Heart left ventricle (tissue), 16 donors: ENCODE measurements at regions not wholly inside any gene's neighbourhood (a gene's known extent, or its start where the extent isn't known, plus 50 kb on each side); places are given as distances from the start of the nearest gene placed in this dataset.

Experiments used
- ATAC-seq, 4 donors: fragments of 200-7000 bp; cut with Tn5 transposase; one replicate each; pipeline ENCODE4 v1.9.1; 2020 to 2022; ENCODE audit warnings: moderate library complexity in 4 of 4, mild to moderate bottlenecking in 3 of 4, moderate number of reproducible peaks in 1 of 4
- DNase-seq, 5 donors: peaks; one replicate each; pipeline ENCODE4 v3.0.0-alpha.2; 2020
- H3K27ac ChIP-seq, 12 donors: fragments of 200-600 bp; sonication (generic) in 4 of 12; one replicate each; pipeline versions ENCODE4 v1.5.0 to v1.8.0; 2016 to 2022; ENCODE audit warnings: mild to moderate bottlenecking in 2 of 12
- H3K27me3 ChIP-seq, 9 donors: fragments of 200-600 bp; sonication (generic) in 2 of 9; one replicate each; pipeline versions ENCODE4 v1.5.1 to v1.8.0; 2016 to 2022; ENCODE audit warnings: mild to moderate bottlenecking in 3 of 9
- H3K36me3 ChIP-seq, 9 donors: fragments of 200-600 bp; sonication (generic) in 2 of 9; one replicate each; pipeline versions ENCODE4 v1.5.0 to v1.8.0; 2018 to 2022; ENCODE audit warnings: mild to moderate bottlenecking in 2 of 9
- H3K4me1 ChIP-seq, 12 donors: fragments of 200-600 bp; sonication (generic) in 4 of 12; one replicate each; pipeline versions ENCODE4 v1.5.0 to v1.8.0; 2016 to 2022; ENCODE audit warnings: mild to moderate bottlenecking in 3 of 12
- H3K4me3 ChIP-seq, 12 donors: fragments of 200-600 bp; sonication (generic) in 4 of 12; one replicate each; pipeline versions ENCODE4 v1.5.0 to v1.8.0; 2017 to 2022; ENCODE audit warnings: mild to moderate bottlenecking in 9 of 12, moderate library complexity in 4 of 12
- H3K9me3 ChIP-seq, 12 donors: fragments of 200-600 bp; sonication (generic) in 4 of 12; one replicate each; pipeline versions ENCODE4 v1.5.0 to v1.8.0; 2016 to 2022; ENCODE audit warnings: mild to moderate bottlenecking in 1 of 12
- POLR2A ChIP-seq, 2 donors: fragments of 450-650 bp; IDR thresholded peaks; one replicate each; pipeline ENCODE4 v1.6.1; 2017; ENCODE audit warnings: antibody characterized with exemption in 2 of 2, mild to moderate bottlenecking in 2 of 2, moderate library complexity in 2 of 2
- WGBS, 4 donors: extraction: QIAGEN DNeasy Blood & Tissue Kit in 2 of 4; methylation state at CpG; one replicate each; pipeline versions ENCODE4 v1.1.5 to v1.1.7; 2013 to 2018; 5-methylcytosine and 5-hydroxymethylcytosine counted together
- intact Hi-C, 10 donors: fragments of 100-400 bp; cut with DNase I; formaldehyde crosslinking; loops; one replicate each; pipeline versions ENCODE4 v1.11.1 to v1.14.2; 2022
- TF ChIP-seq, protein P1 (sequence below), 12 donors: fragments of 200-600 bp; sonication (generic) in 4 of 12; IDR thresholded peaks; one replicate each; pipeline versions ENCODE4 v1.5.0 to v1.8.0; 2018 to 2022; ENCODE audit warnings: antibody characterized with exemption in 12 of 12, mild to moderate bottlenecking in 5 of 12
- donor health status: ischemic (EF 13 %, LVEDD 7.1; RV severe dilation, severe dysfunction).
- donor health status: healthy with polysubstance abuse.
- donor health status: DM: no; HTN: yes; CAD: no.
- donor health status: DM: no; HTN: no; CAD: no.
- donor health status: ischemic (EF 25% LVEDD 6.9; RV normal size, moderate dysfunction).
- donor health status: ischemic (EF 25% LVEDD 5.7; RV mildly dilated, moderate dysfunction).
- donor health status: healthy.
- donor health status: DM: yes; HTN: yes; CAD: no.
- donor health status: ischemic (EF 35%, LVEDD 5.7; RV mildly dilated, moderate dysfunction).
- donor health status: nonischemic (EF 11% LVEDD 7.7; RV severe dilation, severe dysfunction).
- donor health status: DM: yes; HTN: yes; CAD: no.
- donor health status: PGD.
- donor health status: ischemic (EF 29% LVEDD 5.4; RV normal size, mild dysfunction).
- donor health status: nonischemic (EF 23%, LVEDD 6.1; RV moderate dilation, normal function).

DNA sequence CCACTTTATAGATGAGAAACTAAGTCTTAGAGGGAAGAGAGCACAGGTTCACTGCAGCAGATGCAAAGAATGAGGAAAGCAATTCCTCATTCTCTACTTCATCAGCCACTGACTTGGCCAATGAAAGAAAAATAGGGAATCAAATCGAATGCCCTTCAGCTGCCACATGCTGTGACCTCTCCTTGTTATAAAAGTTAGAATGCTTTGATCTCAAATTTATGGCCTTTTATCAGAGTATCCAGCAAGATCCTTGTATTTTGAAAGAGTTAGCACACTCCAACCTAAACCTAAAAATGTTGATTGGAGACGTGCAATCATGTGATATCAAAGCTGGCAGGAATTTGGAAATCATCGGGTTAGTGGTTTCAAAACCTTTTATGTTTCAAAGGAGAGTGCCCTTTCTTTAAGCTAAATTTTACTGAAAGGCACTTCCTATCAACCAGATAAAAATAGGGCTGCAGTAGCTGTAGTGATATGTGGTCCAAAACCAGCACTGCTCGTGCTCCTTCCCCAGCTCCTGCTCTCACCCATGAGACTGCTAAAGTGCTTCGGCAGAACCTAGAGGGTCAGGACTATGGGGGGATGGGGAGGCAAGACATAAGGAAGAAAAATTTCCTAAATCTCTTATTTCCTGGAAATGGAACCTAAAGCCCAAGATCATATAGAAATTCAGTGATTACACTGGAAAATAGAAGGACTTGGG, 617.0 kb downstream of the PYDC2 start:
- peak in 1 of 4 donors; percentile 65 for ATAC-seq
- Histone ChIP-seq H3K36me3 (no peaks in the 10 kb centered on the region), H3K27ac (no peak overlapping the region), H3K4me1 (peaks cover 0 to 5% (median 0%) of the 10 kb centered on the region in 12 donors), H3K27me3 (no peaks in the 10 kb centered on the region), H3K9me3 (no peaks in the 10 kb centered on the region), H3K4me3 (no peak overlapping the region)
- intact Hi-C loops: no loop called here
- TF ChIP-seq, protein P1, sequence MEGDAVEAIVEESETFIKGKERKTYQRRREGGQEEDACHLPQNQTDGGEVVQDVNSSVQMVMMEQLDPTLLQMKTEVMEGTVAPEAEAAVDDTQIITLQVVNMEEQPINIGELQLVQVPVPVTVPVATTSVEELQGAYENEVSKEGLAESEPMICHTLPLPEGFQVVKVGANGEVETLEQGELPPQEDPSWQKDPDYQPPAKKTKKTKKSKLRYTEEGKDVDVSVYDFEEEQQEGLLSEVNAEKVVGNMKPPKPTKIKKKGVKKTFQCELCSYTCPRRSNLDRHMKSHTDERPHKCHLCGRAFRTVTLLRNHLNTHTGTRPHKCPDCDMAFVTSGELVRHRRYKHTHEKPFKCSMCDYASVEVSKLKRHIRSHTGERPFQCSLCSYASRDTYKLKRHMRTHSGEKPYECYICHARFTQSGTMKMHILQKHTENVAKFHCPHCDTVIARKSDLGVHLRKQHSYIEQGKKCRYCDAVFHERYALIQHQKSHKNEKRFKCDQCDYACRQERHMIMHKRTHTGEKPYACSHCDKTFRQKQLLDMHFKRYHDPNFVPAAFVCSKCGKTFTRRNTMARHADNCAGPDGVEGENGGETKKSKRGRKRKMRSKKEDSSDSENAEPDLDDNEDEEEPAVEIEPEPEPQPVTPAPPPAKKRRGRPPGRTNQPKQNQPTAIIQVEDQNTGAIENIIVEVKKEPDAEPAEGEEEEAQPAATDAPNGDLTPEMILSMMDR (IDR thresholded peaks at IDR 0.05): no peak
- WGBS, 4 donors: 33 to 43% (median 35%) methylated on average over 5 of the region's 5 CpGs
- DNase-seq: no peak

DNA sequence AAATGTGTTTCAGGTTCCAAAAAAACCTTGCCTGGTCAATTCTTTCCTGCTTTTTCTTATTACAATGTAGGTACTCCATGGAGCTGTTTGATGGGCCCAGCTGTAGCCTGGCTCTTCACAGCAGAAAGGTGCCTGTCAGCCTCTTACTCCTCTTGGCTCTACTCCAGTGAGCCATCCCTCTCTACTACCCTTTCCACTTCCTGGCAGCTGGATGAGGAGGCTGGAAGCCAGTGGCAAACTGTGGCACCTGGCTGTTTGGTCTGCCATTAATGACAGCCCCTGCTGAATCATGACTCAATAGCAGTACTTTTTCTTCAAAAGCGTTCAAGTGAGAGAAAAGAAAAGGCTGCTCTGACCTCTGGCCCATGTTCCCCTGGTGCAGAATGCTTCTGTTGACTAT, 618.1 kb downstream of the PYDC2 start:
- H3K4me3 ChIP-seq: no peak overlapping the region
- WGBS, 4 donors: 67 to 91% (median 86%) methylated on average over 1 of the region's 1 CpG
- DNase-seq (no peak), ATAC-seq (no peak)
- TF ChIP-seq POLR2A (IDR thresholded peaks at IDR 0.05): no peak
- TF ChIP-seq, protein P1 (IDR thresholded peaks at IDR 0.05): no peak
- H3K9me3 ChIP-seq: no peaks in the 10 kb centered on the region
- H3K4me1 ChIP-seq: peaks cover 0 to 5% (median 0%) of the 10 kb centered on the region in 12 donors
- no peak overlapping the region for H3K27ac ChIP-seq
- H3K27me3 ChIP-seq: no peaks in the 10 kb centered on the region
- intact Hi-C loops: no loop called here
- H3K36me3 ChIP-seq: no peaks in the 10 kb centered on the region

DNA sequence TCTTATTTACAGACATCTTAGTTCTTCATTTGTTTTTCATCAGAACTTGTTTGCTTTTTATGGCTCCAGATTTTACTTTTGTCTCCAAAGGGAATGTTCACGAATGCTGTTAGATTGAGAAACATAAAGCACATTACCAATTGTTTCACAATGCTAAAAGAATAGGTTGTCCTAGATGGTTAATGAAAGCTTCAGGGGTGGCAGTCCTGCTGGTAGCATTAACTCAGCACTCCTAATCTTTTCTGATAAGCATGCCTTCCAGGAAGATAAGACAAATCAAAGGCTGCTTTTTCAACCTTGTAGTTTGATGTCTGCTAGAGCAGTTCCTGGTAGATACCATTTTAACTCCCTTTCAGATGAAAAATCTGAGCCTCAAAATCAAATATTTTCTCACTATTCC, 619.4 kb downstream of the PYDC2 start:
- no peaks in the 10 kb centered on the region for H3K27me3 ChIP-seq
- H3K27ac ChIP-seq: no peak overlapping the region
- H3K4me1 ChIP-seq: peaks cover 0 to 5% (median 0%) of the 10 kb centered on the region in 12 donors
- WGBS, 4 donors: 52 to 72% (median 66%) methylated on average over 1 of the region's 1 CpG
- TF ChIP-seq, protein P1 (IDR thresholded peaks at IDR 0.05): no peak
- TF ChIP-seq POLR2A (IDR thresholded peaks at IDR 0.05): no peak
- no peak for ATAC-seq
- H3K36me3 ChIP-seq: no peaks in the 10 kb centered on the region
- H3K9me3 ChIP-seq: no peaks in the 10 kb centered on the region
- DNase-seq: no peak
- intact Hi-C loops: no loop called here
- H3K4me3 ChIP-seq: no peak overlapping the region

DNA sequence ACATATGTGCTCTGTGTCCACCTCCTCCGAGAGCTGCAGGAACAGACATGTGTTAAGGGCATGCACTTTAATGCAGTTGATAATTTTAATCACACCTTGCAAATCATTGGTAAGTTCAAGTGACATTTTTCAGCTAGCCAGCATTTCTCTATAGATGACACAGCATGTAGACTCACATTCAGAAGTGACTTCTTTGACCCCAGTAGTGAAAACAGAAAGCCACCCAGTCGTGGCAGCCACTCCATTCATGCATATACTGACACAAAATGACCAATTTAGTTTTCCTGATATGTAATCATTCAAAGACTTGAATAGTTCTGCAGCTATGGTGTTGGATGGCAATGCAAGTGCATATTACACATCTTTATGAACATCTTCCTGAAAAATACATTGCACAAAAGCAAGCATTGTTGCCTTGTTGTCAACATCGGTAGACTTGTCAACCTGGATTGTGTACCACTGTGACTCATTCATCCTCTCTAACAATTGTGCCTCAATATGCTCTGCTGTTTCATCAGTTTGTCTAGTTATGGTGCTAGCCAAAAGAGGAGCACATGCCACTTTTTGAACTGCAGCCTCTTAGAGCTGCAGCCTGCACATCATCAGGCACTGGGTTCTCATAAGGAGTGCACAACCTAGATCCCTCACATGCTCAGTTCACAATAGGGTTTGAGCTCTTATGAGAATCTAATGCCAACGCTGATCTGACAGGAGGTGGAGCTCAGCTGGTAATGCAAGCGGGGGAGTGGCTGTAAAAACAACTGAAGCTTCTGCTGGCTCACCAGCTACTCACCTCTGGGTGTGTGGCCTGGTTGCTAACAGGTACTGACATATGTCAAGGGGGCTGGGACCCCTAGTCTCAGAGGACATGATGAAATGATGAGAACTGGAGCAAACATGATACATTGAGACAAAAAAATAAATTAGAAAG, 622.0 kb downstream of the PYDC2 start:
- WGBS, 4 donors: 58 to 67% (median 63%) methylated on average over 5 of the region's 5 CpGs
- DNase-seq (no peak), ATAC-seq (no peak)
- H3K4me1 ChIP-seq: peaks cover 0 to 3% (median 0%) of the 10 kb centered on the region in 12 donors
- TF ChIP-seq POLR2A (IDR thresholded peaks at IDR 0.05): no peak
- TF ChIP-seq, protein P1 (IDR thresholded peaks at IDR 0.05): no peak
- no peak overlapping the region for H3K4me3 ChIP-seq
- intact Hi-C loops: no loop called here
- no peaks in the 10 kb centered on the region for H3K9me3 ChIP-seq
- H3K27ac ChIP-seq: no peak overlapping the region
- H3K36me3 ChIP-seq: no peaks in the 10 kb centered on the region
- H3K27me3 ChIP-seq: no peaks in the 10 kb centered on the region
